Neural crest cell (in vitro differentiated cells): ENCODE measurements at regions not wholly inside any gene's neighbourhood (a gene's known extent, or its start where the extent isn't known, plus 50 kb on each side); places are given as distances from the start of the nearest gene placed in this dataset.
A peak's percentile ranks its signal among the peaks of the same experiment; 100 is the strongest.

ENCODE experiments used
- DNase-seq: peaks from one replicate; pipeline ENCODE4 v3.0.0; 2021; ENCODE audit warnings: low read depth, mixed read lengths, low spot score
- H3K27ac Mint-ChIP-seq: one replicate; pipeline ENCODE4 v1.8.0; 2021; ENCODE audit warnings: mild to moderate bottlenecking, mixed read lengths; ENCODE audit not compliant: unreplicated experiment
- H3K27me3 Mint-ChIP-seq: 2 replicates; pipeline ENCODE4 v1.8.0; 2021; ENCODE audit warnings: low read depth, mild to moderate bottlenecking, mixed read lengths
- H3K36me3 Mint-ChIP-seq: 2 replicates; pipeline ENCODE4 v1.8.0; 2021; ENCODE audit warnings: low read depth, mild to moderate bottlenecking, mixed read lengths
- H3K4me1 Mint-ChIP-seq: 2 replicates; pipeline ENCODE4 v1.8.0; 2021; ENCODE audit warnings: mixed read lengths
- H3K4me3 Mint-ChIP-seq: one replicate; pipeline ENCODE4 v1.8.0; 2021; ENCODE audit warnings: mild to moderate bottlenecking, mixed read lengths
- H3K9me3 Mint-ChIP-seq: 2 replicates; pipeline ENCODE4 v1.8.0; 2021; ENCODE audit warnings: mixed read lengths
- CTCF ChIP-seq: fragments of 200-600 bp; sonication (generic); conservative IDR thresholded peaks from 2 replicates; pipeline ENCODE4 v1.5.0; 2021; ENCODE audit warnings: antibody characterized with exemption, mild to moderate bottlenecking

GRCh38 chr12:124636138-124636978 lies 68.9 kb upstream of the NCOR2 start:
- no peaks in the 10 kb centered on the region for H3K36me3 Mint-ChIP-seq
- no peak for TF ChIP-seq CTCF
- no peaks in the 10 kb centered on the region for H3K27me3 Mint-ChIP-seq
- H3K27ac Mint-ChIP-seq, result peak overlapping the region; percentile 19
- no peak overlapping the region for H3K4me3 Mint-ChIP-seq
- no peak for DNase-seq
- no peaks in the 10 kb centered on the region for H3K9me3 Mint-ChIP-seq
- peaks cover 26% of the 10 kb centered on the region for H3K4me1 Mint-ChIP-seq

GRCh38 chr12:124635316-124635715 lies 67.9 kb upstream of the NCOR2 start:
- no peaks in the 10 kb centered on the region for H3K9me3 Mint-ChIP-seq
- DNase-seq, result no peak
- H3K36me3 Mint-ChIP-seq, result no peaks in the 10 kb centered on the region
- no peak overlapping the region for H3K4me3 Mint-ChIP-seq
- TF ChIP-seq CTCF, result no peak
- H3K4me1 Mint-ChIP-seq, result peaks cover 26% of the 10 kb centered on the region
- H3K27ac Mint-ChIP-seq, result no peak overlapping the region
- no peaks in the 10 kb centered on the region for H3K27me3 Mint-ChIP-seq

- Mint-ChIP-seq H3K27me3 (no peaks in the 10 kb centered on the region), H3K36me3 (no peaks in the 10 kb centered on the region), H3K9me3 (no peaks in the 10 kb centered on the region), H3K27ac (no peak overlapping the region), H3K4me3 (no peak overlapping the region), H3K4me1 (peaks cover 26% of the 10 kb centered on the region)
- TF ChIP-seq CTCF, result no peak
- DNase-seq, result no peak
Measured at GRCh38 chr12:124633365-124634362, 66.3 kb upstream of the NCOR2 start.

GRCh38 chr12:124632519-124632984 lies 65.1 kb upstream of the NCOR2 start:
- no peak overlapping the region for H3K4me3 Mint-ChIP-seq
- H3K36me3 Mint-ChIP-seq, result no peaks in the 10 kb centered on the region
- H3K4me1 Mint-ChIP-seq, result peaks cover 31% of the 10 kb centered on the region
- TF ChIP-seq CTCF, result no peak
- H3K9me3 Mint-ChIP-seq, result no peaks in the 10 kb centered on the region
- peak overlapping the region; percentile 54 for H3K27ac Mint-ChIP-seq
- no peaks in the 10 kb centered on the region for H3K27me3 Mint-ChIP-seq
- no peak for DNase-seq

- Mint-ChIP-seq H3K27ac (no peak overlapping the region), H3K27me3 (no peaks in the 10 kb centered on the region), H3K9me3 (no peaks in the 10 kb centered on the region), H3K4me1 (peaks cover 30% of the 10 kb centered on the region), H3K4me3 (no peak overlapping the region), H3K36me3 (no peaks in the 10 kb centered on the region)
- DNase-seq, result no peak
- TF ChIP-seq CTCF, result no peak
Measured at GRCh38 chr12:124631681-124632256, 64.4 kb upstream of the NCOR2 start.
